ENCODE measurements at regions not wholly inside any gene's neighbourhood (a gene's known extent, or its start where the extent isn't known, plus 50 kb on each side); places are given as distances from the start of the nearest gene placed in this dataset.

- TF ChIP-seq POLR2AphosphoS5 (IDR thresholded peaks at IDR 0.05) (no peak), CTCF (IDR thresholded peaks at IDR 0.05) (no peak)
Observed at GRCh38 chr5:143454936-143455516, 51.5 kb upstream of the NR3C1 start.

Data from gastroesophageal sphincter (tissue), 3 donors.